Large intestine (tissue), 3 donors: ENCODE measurements at regions not wholly inside any gene's neighbourhood (a gene's known extent, or its start where the extent isn't known, plus 50 kb on each side); places are given as distances from the start of the nearest gene placed in this dataset.

Source experiments
- DNase-seq, 2 donors: peaks; one replicate each; pipeline versions ENCODE4 v3.0.0 to v3.0.0-alpha.2; 2013
- H3K27ac ChIP-seq: one replicate; pipeline ENCODE4 v1.5.1; 2013; ENCODE audit warnings: low read length
- H3K27me3 ChIP-seq: 2 replicates; pipeline ENCODE4 v1.6.1; 2013; ENCODE audit warnings: low read length; ENCODE audit not compliant: control insufficient read depth, insufficient read depth
- H3K36me3 ChIP-seq: 2 replicates; pipeline ENCODE4 v1.6.1; 2013; ENCODE audit warnings: low read length; ENCODE audit not compliant: control insufficient read depth, insufficient read depth
- H3K4me1 ChIP-seq: one replicate; pipeline ENCODE4 v1.6.1; 2013; ENCODE audit warnings: low read length; ENCODE audit not compliant: control insufficient read depth, insufficient read depth
- H3K4me3 ChIP-seq: one replicate; pipeline ENCODE4 v1.5.1; 2013; ENCODE audit warnings: low read length
- H3K9me3 ChIP-seq: one replicate; pipeline ENCODE4 v1.6.1; 2013; ENCODE audit warnings: mild to moderate bottlenecking, low read depth, low read length, moderate library complexity; ENCODE audit not compliant: control insufficient read depth
- WGBS: methylation state at CpG from one replicate; pipeline ENCODE4 v1.1.5; 2013; ENCODE audit warnings: low lambda C conversion rate; ENCODE audit not compliant: insufficient coverage; 5-methylcytosine and 5-hydroxymethylcytosine counted together

DNA sequence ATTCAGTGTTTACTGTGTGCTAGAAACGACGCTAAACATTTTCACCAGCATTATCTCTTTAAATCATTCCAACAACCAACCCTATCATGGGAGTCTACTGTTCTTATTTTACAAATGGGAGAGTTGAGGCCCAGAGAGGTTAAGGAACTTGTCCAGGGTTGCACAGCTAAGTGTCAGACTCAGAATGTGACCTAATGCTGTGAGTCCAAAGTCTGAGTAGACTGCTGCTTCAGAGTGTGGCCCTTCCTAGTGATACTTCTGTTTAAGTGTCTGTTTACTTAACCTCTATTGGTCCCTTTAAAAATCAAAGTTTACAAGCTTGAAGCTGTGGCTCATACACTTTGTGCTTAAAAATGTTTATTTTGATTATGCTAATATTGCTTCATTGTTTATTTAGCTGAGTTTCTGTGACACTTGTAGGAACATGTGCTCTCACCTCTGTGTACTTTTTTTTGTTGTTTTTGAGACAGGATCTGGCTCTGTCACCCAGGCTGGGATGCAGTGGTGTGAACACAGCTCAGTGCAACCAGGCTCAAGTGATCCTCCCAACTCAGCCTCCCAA lies 84.4 kb upstream of the SYPL1 start:
- H3K36me3 ChIP-seq, result no peaks in the 10 kb centered on the region
- no CpG with 5 or more reads among the region's 2 CpGs for WGBS
- no peaks in the 10 kb centered on the region for H3K4me1 ChIP-seq
- no peaks in the 10 kb centered on the region for H3K9me3 ChIP-seq
- no peak overlapping the region for H3K27ac ChIP-seq
- no peak overlapping the region for H3K4me3 ChIP-seq
- H3K27me3 ChIP-seq, result no peaks in the 10 kb centered on the region
- DNase-seq, result peak in 1 of 2 donors; percentile 54

DNA sequence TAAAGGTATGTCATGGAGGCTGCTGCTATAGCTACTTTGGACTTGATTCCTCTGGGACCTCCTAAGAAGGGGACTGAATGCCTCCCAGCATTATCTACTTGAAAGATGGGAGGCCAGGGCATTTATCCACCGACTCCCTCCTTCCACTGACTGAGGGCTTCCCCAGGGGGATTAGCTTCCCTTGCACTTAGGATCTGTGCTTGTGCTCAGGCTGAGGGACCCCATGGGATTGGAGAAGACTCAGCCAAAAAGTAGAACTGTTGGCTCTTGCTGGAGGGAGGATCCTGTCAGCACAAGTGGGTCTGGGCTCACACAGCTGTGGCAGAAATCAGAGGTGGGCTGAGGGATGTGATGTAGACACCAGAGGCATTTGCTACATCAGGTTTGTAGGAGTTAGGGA lies 81.5 kb upstream of the SYPL1 start:
- Histone ChIP-seq H3K36me3 (no peaks in the 10 kb centered on the region), H3K27me3 (no peaks in the 10 kb centered on the region), H3K4me3 (no peak overlapping the region), H3K27ac (no peak overlapping the region), H3K9me3 (no peaks in the 10 kb centered on the region), H3K4me1 (no peaks in the 10 kb centered on the region)
- no CpG with 5 or more reads among the region's 1 CpG for WGBS
- no peak for DNase-seq

DNA sequence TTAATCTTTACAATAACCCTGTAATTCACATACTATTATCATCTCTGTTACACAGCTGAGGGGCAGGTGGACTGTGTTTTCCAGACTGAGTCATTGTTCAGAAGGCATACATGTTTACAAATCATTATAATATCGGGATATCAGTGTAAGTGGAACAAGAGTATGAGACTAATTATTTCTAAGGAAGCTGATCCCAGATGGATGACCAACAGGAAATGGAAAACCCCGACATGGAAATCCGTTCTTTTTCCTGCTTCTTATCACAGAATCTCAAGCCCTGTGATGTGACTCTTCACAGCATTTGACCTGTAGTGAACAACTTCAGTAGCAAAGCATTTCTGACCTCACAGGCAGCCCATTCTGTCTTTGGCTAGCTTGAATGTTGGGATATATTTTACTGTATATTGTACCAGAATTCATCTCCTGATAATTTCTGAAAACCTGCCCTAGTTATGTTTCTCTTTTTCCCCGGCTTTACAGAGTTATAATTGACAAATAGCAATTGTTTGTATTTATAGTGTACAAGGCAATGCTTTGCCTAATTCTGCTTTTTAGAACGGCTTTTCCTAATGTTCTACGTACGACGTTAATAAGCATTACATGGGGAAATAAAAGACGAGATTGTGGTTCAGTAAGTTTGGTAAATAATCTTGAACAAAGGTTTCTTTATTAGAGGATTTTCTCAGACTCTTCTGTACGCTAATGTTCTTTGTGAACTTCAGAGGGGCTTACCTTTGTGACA lies 78.6 kb upstream of the SYPL1 start:
- Histone ChIP-seq H3K36me3 (no peaks in the 10 kb centered on the region), H3K4me1 (no peaks in the 10 kb centered on the region), H3K4me3 (no peak overlapping the region), H3K9me3 (no peaks in the 10 kb centered on the region), H3K27ac (no peak overlapping the region), H3K27me3 (no peaks in the 10 kb centered on the region)
- DNase-seq, result no peak
- WGBS, result 90% methylated on average over 2 of the region's 10 CpGs

DNA sequence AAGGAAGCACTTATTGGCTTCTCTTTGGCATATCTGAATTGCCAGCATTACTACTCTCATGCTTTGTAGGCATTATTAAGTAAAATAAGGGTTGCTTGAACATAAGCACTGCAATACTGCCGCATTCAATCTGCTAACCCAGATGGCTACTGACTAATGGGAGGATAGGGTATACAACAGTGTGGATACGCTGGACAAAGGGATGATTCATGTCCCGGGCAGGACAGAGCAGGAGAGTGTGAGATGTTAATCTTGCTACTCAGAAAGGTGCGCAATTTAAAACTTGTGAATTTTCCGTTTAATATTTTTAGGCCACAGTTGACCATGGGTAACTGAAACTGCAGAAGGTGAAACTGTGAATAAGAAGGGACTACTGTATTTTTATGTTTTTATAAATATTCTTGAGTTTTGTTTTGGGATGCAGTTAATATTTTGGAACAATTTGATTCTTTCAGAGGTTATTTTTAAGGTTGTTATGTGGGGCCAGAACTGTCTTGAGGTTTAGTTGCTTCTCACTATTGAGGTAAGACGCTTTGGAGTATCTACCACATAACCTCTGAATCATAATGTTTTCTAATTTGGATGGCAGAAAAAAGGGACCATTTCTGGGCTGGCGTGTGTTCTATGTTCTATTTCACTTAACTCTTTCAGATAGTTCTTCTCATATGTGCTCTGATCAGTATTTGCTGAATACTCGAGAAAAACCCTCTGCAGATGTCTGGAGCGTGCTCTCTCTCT lies 75.7 kb upstream of the SYPL1 start:
- Histone ChIP-seq H3K9me3 (no peaks in the 10 kb centered on the region), H3K36me3 (no peaks in the 10 kb centered on the region), H3K27ac (no peak overlapping the region), H3K4me1 (no peaks in the 10 kb centered on the region), H3K27me3 (no peaks in the 10 kb centered on the region), H3K4me3 (no peak overlapping the region)
- 89% methylated on average over 3 of the region's 9 CpGs for WGBS
- DNase-seq, result no peak

DNA sequence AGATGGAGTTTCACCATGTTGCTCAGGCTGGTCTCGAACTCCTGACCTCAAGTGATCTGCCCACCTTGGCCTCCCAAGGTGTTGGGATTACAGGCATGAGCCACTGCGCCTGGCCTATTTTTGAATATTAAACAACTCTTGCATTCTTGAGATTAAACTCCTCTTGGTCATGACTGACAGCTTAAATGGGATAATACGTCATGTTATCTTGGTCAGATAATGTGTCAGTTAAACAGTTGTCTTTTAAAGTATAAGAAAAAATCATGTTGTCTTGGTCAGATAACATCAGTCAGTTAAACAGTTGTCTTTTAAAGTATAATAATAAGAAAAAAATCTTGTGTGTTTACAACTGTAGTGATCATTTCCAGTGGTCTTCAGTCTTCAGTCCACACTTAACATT lies 73.6 kb upstream of the SYPL1 start:
- no peak for DNase-seq
- H3K36me3 ChIP-seq, result no peaks in the 10 kb centered on the region
- no peaks in the 10 kb centered on the region for H3K27me3 ChIP-seq
- H3K9me3 ChIP-seq, result no peaks in the 10 kb centered on the region
- no peak overlapping the region for H3K27ac ChIP-seq
- no peak overlapping the region for H3K4me3 ChIP-seq
- no peaks in the 10 kb centered on the region for H3K4me1 ChIP-seq
- WGBS, result 44% methylated on average over 1 of the region's 3 CpGs

DNA sequence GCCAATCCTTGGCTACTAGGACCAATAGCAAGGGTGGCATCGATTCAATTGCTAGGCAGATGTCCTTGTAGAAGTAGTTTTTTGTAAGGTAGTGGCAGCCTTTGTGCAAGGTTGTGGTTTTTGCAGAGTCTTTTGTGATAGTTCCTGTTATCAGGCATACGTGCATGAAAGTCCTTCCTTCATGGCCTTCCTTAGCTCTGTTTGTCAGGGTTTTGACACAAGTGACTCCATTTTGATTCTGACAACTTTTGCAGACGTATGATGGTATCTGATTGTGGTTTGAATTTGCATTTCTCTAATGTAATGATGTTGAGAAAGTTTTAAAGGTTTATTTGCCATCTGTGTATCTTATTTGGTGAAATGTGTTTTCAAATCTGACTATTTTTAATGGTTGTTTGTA lies 71.8 kb upstream of the SYPL1 start:
- no peak overlapping the region for H3K4me3 ChIP-seq
- H3K36me3 ChIP-seq, result no peaks in the 10 kb centered on the region
- no peaks in the 10 kb centered on the region for H3K4me1 ChIP-seq
- WGBS, result 100% methylated on average over 2 of the region's 3 CpGs
- H3K27ac ChIP-seq, result no peak overlapping the region
- no peaks in the 10 kb centered on the region for H3K27me3 ChIP-seq
- DNase-seq, result no peak
- H3K9me3 ChIP-seq, result no peaks in the 10 kb centered on the region

DNA sequence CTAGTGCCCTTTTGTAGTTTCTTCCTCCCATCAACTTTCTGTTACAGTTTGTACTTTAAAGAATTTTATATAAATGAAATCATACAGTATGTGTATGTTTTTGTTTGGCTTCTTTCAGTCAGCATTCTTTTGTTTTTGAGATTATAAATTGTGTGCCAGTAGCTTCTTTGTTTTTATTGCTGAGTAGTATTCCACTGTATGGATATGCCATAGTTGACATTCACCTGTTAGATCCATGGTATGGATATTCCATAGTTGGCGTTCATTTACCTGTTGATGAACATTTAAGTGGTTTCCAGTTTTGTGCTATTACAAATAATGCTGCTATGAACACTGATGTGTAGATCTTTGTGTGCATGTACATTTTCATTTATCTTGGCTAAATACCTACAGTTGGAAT lies 70.8 kb upstream of the SYPL1 start:
- WGBS, result no CpG with 5 or more reads among the region's 1 CpG
- Histone ChIP-seq H3K36me3 (no peaks in the 10 kb centered on the region), H3K4me1 (no peaks in the 10 kb centered on the region), H3K27me3 (no peaks in the 10 kb centered on the region), H3K4me3 (no peak overlapping the region), H3K27ac (no peak overlapping the region), H3K9me3 (no peaks in the 10 kb centered on the region)
- DNase-seq, result no peak

DNA sequence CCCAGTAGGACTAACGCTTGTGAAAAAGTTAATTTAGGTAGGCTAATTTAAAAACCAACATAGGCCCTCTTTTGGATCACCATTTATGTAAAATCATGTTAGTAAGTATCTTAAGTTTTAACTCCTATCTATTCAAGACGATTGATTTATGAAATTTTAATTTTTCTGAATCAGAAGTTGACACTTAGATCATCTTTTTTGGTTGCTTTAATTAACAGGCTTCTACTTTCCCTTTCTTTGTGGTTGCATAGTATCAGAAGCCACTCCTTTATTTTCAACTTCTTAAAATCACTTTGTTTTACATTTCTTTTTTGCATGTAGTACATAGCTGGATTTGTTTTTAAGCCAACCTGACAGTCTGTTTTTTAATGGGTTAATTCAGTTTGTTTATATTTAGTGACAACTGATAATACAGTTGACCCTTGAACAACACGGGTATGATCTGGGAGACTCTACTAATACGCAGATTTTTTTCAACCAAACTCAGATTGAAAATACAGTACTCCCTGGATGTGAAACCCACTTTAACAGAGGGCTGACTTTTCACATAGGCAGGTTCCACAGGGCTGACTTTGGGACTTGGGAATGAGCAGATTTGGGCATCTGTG lies 69.7 kb upstream of the SYPL1 start:
- Histone ChIP-seq H3K4me1 (no peaks in the 10 kb centered on the region), H3K27ac (no peak overlapping the region), H3K36me3 (no peaks in the 10 kb centered on the region), H3K9me3 (no peaks in the 10 kb centered on the region), H3K4me3 (no peak overlapping the region), H3K27me3 (no peaks in the 10 kb centered on the region)
- no peak for DNase-seq
- no CpG with 5 or more reads among the region's 4 CpGs for WGBS

DNA sequence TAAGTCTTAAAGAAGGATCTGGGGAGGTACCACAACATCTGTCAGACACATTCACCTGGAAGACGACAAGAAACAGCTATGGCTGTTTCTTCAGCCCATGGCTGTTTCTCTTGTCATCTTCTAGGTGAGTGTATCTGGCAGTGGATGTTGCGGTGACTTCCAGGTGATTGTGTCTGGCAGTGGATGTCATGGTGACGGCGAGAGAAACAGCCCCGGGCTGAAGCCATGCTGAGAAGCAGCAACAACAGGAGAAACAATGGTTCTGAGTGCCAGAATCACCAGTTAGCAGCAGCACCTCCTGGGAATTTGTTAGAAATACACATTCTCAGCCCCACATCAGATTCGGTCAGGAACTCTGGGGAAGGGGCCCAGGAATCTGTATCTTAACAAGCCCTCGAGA lies 68.6 kb upstream of the SYPL1 start:
- no peak overlapping the region for H3K27ac ChIP-seq
- no CpG with 5 or more reads among the region's 7 CpGs for WGBS
- no peaks in the 10 kb centered on the region for H3K9me3 ChIP-seq
- no peak overlapping the region for H3K4me3 ChIP-seq
- H3K36me3 ChIP-seq, result no peaks in the 10 kb centered on the region
- DNase-seq, result no peak
- peaks cover 6% of the 10 kb centered on the region for H3K27me3 ChIP-seq
- no peaks in the 10 kb centered on the region for H3K4me1 ChIP-seq

DNA sequence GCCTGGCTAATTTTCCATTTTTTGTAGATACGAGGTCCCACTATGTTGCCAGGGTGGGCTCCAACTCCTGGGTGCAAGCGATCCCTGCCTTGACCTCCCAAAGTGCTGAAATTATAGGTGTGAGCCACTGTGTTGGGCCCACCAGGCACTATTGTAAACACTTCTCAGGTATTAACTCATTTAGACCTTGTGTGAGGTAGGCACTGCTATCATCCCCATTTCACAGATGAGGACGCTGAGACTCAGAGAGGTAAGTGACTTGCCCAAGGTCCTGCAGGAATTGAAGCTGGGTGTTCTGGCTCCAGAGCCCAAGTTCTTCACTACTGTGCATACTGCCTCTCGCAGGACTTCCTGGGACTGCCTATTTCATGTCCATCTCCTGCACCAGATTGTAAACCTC lies 67.1 kb upstream of the SYPL1 start:
- H3K4me1 ChIP-seq, result no peaks in the 10 kb centered on the region
- H3K9me3 ChIP-seq, result no peaks in the 10 kb centered on the region
- H3K36me3 ChIP-seq, result no peaks in the 10 kb centered on the region
- no CpG with 5 or more reads among the region's 4 CpGs for WGBS
- peaks cover 6% of the 10 kb centered on the region for H3K27me3 ChIP-seq
- DNase-seq, result no peak
- H3K27ac ChIP-seq, result no peak overlapping the region
- H3K4me3 ChIP-seq, result no peak overlapping the region
